HG03196 (cell line): ENCODE measurements at regions not wholly inside any gene's neighbourhood (a gene's known extent, or its start where the extent isn't known, plus 50 kb on each side); places are given as distances from the start of the nearest gene placed in this dataset.

Experiments used
- ATAC-seq: cut with Tn5 transposase; IDR thresholded peaks from one replicate; pipeline ENCODE4 v1.9.1; 2021; ENCODE audit not compliant: unreplicated experiment

- ATAC-seq = no peak
Measured at GRCh38 chr12:77724367-77724957, 106.2 kb upstream of the NAV3 start.

DNA sequence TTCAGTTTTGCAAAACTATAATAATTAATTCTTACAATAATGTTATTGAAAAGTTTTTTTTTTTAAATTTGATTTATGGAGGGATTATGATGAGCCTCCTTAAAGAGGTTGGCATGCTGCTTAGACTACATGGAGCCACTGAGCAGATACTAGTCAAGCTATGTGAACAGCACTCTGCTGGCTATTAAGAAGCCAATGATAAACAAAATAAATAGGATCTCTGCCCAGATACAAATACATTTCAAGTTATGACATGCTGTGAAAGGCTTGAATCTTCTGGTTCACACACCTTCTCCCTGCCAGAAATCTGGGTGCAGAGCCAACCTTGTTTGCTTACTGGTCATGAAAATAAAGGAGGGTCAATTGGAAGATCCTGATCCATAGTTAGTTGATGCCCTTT is 107.4 kb upstream of the NAV3 start:
- ATAC-seq = no peak

- no peak for ATAC-seq
Measured at GRCh38 chr12:77722536-77722935, 108.2 kb upstream of the NAV3 start.

DNA sequence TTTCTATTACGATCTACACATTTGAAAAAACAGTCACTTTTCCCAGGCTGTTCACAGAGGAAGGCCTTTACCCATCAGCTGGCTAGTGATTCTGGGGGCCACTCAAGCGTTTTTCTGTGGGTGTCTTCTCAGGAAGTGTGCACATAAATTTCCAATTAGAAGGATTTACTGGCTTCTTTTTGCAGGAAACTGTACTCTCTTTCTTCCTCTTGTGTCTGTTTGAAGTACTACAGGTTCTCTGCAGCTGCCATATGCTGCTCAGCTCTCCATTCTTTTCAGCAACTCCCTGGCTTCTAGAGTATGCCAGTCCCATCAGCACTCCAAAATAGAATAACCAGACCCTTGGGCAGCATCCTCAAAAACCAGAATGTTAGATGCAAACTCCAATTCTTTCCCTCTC is 110.4 kb upstream of the NAV3 start:
- ATAC-seq = no peak

- no peak for ATAC-seq
Measured at GRCh38 chr12:77710209-77710608, 120.5 kb upstream of the NAV3 start.

GRCh38 chr12:77697126-77697525 is 133.6 kb upstream of the NAV3 start:
- no peak for ATAC-seq

DNA sequence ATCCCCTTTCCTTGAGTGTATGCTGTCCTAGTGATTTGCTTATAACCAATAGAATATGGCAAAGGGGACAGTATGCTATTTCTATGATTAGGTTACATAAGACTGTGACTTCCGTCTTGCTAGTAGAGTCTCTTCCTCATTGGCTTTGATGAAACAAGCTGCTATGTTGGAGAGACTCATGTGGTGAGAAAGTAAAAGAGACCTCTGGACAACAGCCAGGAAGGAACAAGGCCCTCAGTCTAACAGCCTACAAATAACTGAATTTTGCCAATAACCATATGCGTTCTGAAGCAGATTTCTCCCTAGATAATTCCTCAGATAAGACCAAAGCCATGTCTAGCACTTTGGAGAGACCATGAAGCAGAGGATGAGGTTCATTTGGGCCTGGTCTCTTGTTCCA is 134.5 kb upstream of the NAV3 start:
- no peak for ATAC-seq

GRCh38 chr12:77689510-77690086 is 141.1 kb upstream of the NAV3 start:
- ATAC-seq = no peak

GRCh38 chr12:77687321-77687720 is 143.4 kb upstream of the NAV3 start:
- no peak for ATAC-seq

DNA sequence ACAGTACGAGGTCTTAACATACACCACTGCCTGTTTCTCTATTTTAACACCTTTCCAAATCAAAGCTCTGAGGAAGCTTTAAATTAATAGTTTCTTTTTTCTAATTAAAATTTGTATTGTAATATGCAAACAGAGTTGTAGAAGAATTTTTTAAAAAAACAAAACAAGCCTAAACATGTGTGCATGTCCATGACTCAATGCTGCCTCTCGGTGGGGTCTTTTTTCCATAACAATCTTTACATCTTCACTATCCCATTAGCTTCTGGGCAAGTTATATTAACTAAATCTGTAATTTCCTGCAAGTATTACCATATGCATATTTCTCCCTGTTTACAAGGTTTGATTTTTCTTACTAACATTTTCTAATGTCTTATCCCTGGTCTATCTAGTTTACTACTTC is 143.9 kb upstream of the NAV3 start:
- ATAC-seq = no peak

DNA sequence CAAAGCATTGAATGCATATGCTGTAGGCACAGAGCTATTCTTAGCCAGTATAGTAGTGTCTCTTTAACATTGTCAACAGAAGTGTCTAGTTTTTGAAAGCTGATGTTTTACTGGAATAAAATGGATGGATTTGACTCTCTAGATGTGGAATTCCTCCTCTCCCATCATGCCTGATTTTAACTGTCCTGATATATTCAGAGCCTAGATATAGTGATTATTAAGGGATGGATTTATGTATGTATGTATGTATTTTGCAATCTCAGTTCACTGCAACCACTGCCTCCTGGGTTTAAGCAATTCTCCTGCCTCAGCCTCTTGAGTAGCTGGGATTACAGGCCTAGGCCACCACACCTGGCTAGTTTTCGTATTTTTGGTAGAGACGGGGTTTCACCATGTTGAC is 144.8 kb upstream of the NAV3 start:
- ATAC-seq = no peak

DNA sequence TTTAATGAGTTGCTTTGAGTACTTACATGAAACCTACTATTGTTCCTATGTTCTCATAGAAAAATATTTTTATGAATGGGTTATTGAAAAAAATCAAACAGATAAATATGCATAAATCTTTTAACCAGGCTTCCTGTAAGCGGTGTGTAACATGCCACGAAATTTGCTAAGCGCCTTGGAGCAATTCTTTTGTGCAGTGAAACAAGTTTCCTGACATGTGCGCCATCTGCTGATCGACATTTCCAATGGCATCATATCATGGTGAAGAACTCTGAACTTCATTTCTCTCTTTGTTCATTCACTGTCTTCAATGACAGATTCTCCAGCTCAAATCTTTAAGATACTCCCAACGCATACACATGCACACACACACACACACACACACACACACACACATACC is 145.6 kb upstream of the NAV3 start:
- ATAC-seq = no peak

DNA sequence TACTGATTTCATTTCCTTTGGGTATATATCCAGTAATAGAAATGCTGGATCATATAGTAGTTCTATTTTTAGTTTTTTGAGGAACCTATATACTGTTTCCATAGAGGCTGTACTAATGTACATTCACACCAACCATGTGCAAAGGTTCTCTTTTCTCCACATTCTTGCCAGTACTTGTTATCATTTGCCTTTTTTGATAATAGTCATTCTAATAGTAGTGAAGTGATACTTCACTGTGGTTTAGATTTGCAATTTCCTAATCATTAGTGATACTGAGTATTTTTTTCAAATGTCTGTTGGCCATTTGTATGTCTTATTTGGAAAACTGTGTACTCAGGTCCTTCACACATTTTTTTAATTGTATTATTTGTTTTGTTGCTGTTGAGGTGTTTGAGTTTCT is 148.2 kb upstream of the NAV3 start:
- no peak for ATAC-seq

- ATAC-seq = no peak
Measured at GRCh38 chr12:77681726-77682125, 149.0 kb upstream of the NAV3 start.

DNA sequence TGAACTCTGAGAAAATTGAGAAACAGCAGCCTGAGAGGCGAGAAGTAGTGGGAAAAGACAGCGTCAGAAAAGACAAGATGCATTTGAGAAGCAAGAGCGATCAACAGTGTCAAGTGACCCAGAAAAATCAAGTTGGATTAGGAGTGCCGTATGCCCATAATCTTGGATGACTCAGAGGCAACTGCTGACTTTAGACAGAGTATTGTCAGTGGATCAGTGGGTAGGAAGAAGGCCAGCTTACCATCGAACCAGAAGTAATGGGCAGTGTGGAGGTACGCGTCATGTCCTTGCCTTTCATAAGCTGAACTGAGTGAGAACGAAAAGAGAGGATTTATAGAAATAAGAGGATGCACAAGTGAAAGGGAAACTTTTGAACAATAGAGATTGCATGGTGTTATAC is 151.0 kb upstream of the NAV3 start:
- ATAC-seq = no peak

- ATAC-seq = no peak
Measured at GRCh38 chr12:77678621-77679020, 152.1 kb upstream of the NAV3 start.

DNA sequence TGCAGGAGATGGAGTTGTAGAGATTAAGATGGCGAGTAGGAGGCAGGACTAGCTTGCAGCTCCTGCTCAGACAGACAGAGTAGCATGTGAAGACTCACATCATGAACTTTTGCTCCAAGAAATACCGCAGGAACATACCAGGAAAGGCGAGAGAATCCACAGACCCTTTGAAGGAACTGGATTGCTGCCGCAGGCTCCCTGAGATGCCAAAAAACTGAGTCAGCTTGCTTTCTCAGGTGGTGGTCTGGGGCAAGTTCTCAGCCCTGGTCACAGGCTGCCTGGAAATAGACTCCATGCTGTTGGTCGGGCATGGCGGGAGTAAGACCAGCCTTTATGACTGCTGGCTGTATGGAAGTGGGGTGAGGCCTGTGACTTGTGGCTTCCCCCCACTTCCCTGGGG is 163.6 kb upstream of the NAV3 start:
- ATAC-seq = no peak

GRCh38 chr12:77648716-77649115 is 182.0 kb upstream of the NAV3 start:
- ATAC-seq = no peak

DNA sequence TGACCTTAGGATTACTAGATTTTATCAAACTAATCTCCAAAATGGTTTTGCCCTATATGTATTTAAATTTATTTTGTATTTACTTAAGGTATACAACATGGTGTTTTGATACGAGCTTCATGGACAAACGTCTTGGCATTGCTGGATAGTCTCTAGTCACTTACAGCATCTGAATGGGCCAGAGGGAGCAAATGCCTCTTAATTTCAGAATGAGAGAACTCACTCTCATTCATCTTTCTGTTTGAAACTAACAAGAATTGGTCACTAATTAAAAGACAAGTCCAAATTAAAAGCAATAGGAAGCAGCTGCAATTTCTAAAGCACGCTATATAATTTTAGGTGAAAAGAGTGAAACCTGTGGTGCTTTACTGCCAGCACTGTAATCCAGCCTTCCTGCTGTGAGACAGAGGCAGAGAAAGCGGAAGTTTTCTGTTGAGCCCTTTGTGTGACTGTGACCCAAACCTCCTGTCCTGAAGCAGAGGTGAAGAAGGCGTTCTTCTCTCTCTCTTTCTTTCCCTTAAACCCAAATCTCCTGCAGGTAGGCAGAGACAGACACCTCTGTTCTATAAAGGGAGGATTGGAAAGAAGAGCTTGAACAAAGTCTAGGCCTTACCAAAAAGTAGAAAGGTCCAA is 184.6 kb upstream of the NAV3 start:
- ATAC-seq = peak; percentile 59

- no peak for ATAC-seq
Measured at GRCh38 chr12:77644915-77645605, 185.6 kb upstream of the NAV3 start.

- ATAC-seq = no peak
Measured at GRCh38 chr12:77642246-77642645, 188.4 kb upstream of the NAV3 start.

DNA sequence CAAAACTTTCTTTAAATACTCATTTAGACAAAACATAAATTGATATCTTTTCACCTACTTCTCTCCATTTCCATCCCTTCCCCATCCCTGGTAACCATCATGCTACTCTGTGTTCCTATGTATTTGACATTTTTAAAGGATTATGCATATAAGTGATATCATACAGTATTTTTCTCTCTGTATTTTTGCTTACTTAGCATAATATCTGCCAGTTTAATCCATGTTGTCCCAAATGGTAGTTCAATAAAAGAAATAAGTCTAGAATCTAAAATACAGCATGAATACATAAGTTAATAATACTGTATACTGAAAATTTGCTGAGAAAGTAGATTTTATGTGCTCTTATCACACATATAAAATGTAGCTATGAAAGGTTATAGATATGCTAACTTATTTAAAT is 190.3 kb upstream of the NAV3 start:
- no peak for ATAC-seq
